GM21515 (cell line): ENCODE measurements at regions not wholly inside any gene's neighbourhood (a gene's known extent, or its start where the extent isn't known, plus 50 kb on each side); places are given as distances from the start of the nearest gene placed in this dataset.

Source experiments
- ATAC-seq: cut with Tn5 transposase; IDR thresholded peaks from one replicate; pipeline ENCODE4 v1.9.1; 2021; ENCODE audit not compliant: unreplicated experiment

DNA sequence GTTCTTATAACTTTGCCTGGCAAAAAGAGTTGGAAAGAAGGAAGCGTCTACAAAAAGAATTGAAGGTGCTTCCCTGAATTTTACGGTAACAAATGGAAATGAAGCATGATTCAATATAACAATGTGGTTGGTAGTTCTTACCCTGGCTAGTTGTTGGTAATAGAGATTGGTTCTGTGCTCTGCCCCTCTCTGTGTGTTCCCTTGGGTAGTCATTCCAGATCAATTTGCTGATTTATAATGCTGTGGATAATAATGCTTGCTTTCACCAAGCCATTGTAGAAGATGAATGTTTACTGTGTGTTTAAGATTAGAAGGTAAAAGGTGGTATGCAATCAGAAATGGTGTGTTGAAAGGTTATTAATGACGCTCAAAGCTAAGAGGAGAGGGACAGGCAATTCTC is 577.8 kb upstream of the NXPH2 start:
- no peak for ATAC-seq

DNA sequence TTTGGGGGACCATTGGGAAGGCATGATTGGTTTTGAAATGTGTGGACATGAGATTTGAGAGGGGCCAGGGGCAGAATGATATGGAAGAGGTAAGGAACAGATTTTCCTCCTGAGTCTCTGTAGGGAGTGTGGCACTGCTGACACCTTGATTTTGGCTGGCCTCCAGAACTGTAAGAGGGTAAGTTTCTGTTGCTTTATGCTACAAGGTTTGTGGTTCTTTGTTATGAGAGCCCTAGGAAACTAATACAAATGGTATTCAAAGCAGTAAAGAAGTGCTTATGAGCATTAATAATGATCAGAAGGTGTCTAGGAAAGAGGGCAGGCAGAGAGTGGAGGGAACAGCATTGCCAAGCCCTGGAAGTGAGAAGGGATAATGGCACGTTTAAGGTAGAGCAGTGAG is 574.3 kb upstream of the NXPH2 start:
- no peak for ATAC-seq

DNA sequence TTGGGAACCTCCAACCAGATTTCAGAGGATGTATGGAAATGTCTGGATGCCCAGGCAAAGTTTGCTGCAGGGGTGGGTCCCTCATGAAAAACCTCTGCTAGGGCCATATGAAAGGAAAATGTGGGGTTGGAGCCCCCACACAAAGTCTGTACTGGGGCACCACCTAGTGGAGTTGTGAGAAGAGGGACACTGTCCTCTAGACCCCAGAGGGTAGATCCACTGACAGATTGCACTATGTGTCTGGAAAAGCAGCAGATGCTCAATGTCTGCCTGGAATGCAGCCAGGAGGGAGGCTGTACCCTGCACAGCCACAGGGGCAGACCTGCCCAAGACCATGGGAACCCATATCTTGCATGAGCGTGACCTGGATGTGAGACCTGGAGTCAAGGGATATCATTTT is 573.7 kb upstream of the NXPH2 start:
- no peak for ATAC-seq

DNA sequence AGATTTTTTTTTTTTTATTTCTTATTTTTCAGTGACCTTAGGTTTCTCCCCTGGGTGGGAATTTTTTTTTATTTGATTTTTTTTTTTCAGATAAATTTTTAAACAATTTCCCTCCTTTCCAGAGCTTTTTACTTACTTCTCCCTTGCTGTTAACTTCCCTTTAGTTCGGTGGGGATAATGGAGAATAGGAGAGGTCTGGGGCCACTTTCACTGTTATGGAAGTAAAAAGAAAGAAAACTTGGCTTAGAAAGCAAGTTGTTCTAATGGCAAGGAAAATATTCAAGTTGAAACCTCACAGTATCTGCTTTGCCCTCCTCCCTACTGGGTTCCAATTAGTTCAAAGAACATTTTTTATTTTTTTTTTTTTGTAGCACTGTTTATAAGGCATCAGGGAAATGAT is 537.1 kb upstream of the NXPH2 start:
- ATAC-seq = no peak

DNA sequence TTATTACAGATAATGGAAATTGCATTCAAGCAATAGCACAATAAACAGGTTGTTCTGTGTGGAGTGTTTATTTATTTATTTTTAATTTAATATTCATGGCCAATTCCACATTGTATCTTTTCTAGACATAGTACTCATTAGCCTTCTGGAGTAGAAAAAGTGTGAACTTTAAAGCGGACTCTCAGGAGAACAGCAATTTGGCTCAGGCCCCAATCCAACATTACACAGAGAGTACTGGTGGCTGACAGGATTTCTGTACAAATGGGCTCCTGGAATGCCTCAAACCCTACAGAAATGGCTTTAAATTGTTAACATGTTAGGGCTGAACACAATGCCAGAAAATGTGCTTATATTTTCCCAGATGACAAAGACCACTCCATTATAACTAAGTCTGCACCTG is 533.9 kb upstream of the NXPH2 start:
- no peak for ATAC-seq

DNA sequence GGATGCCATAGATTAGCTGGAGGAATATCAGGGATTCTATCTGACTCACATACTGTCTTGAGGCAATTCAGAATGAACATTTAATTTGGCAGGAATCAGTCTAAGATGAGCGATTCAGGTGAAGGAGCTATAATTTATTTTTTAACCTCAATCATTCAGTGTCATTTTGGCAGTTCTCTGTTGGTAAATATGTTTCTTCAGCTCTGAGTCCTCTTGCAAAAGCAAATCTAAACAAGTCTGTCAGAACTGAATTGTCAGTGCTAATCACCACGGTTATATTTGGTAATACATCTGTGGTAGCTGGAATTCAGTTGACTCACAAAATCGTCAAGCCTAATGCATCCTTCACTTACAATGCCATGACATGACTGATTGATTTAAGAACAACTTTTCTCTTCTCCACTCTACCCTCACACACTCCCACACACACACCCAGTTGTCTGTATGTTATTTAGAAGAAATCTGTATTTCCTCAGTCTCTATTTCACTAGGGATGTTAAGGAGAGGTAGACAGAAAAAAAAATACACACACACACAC is 516.6 kb upstream of the NXPH2 start:
- ATAC-seq = no peak

DNA sequence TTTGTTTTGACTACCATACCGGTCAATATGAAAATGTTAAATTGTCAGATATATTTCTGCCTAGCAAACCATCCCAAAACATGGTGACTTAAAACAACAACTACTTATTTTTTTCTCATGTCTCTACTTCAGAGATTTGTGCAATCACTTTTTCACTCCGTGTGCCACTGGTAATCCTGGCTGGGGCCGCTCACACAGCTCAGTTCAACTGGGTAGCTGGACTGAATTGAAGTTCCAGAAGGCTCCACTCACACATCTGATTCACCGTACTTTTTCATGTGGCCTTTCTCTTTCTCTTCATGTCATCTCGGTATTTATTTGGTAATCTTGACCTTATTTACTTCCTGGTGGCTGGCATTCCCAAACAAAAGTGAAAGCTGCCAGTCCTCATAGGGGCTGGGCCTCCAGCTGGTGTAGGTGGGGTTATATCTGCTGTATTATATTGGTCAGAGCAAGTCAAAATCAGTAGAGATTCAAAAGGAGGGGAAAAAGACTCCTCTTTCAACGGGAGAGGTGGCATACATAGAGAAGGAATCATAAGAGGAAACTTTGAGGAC is 513.9 kb upstream of the NXPH2 start:
- ATAC-seq = no peak

DNA sequence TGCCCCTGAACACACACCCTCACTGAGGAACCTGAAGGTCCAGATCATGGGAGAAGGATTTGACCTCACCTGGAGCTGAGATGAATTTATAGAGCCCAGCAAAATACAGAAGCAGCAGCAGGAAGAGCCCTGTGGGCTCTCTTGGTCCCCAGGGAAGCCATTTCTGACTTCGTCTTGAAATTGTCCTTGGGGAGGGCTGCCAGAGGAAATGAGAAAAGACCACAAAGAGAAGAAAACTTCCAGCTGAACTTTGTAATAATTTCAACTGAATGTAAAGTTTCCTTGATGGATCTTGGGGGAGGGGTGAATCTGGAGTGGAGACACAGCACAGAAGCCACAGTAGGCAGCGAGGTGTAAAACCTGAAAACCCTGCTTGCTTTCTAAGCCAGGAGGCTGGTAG is 500.9 kb upstream of the NXPH2 start:
- ATAC-seq = no peak

DNA sequence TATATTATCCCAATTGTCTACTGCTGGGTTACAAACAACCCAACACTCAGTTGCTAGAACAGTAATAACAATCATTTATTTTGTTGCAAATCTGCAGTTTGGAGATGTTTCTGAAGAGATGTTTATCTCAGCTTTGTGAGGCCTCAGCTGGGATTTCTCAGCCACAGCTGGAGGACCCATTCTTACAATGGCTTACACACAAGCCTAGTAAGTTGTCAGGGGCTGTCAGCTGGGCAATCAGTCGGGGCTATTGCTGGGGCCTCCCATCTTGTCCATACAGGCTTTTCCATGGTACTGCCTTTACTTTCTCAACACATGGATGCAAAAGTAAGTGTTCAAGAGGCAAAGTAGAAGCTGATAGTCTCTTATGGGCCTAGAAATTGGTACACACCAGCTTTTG is 491.7 kb upstream of the NXPH2 start:
- ATAC-seq = no peak

DNA sequence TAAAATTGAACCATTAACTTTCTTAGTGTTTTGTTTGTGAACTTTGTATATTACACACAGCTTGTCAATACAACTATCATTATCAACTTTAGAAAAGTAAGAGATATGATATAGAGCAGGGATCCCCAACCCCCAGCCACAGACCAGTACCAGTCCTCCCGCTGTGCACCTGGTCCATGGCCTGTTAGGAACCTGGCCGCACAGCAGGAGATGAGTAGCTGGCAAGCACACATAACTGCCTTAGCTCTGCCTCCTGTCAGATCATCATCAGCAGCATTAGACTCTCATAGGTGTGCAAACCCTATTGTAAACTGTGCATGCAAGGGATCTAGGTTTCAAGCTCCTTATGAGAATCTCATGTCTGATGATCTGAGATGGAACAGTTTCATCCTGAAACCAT is 491.0 kb upstream of the NXPH2 start:
- no peak for ATAC-seq

DNA sequence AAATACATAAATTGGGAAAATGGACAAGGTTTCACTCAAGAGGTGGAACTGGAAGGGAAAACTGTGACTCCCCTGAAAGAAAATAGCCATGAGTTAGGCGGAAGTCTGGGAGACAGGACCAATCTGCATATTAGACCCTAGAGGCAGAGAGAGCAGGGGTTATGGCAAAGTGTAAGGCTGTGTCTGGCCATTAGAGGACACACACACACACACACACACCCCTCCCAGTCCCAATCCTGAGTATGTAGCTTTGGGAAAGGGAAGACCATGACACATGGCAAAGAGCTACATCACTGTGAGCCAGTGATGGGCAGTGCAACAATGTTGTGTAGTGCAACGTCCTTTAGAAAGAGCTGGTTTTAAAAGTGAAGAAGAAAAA is 479.9 kb upstream of the NXPH2 start:
- ATAC-seq = no peak

DNA sequence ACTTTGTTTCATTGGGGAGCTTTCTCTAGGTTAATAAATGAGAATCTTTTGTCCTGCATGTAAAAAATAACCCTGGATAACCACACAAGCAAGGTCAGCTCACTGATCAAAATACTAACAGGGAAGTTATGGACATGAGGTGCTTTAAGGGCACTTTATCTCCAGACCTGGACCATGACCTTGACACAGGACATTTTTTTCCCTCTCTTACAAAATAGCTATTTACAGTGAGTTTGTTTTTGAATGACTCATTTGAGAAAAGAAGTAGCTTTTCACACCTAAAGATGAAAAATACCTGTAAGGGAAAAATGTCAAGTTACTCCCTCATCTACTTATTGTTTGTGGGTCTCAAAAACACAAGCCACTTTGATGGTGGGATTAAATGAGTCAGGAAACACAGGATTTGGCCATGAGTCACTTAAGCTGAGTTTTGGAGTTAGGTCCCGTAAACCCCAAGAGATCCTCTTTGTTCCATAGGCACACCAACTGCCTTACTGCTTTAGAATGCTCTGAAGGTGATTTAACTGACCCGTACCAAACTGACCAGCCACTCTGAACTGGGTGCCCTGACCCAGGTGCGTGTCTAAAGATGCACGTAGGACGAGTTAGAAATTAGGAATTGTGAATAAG is 479.3 kb upstream of the NXPH2 start:
- no peak for ATAC-seq

DNA sequence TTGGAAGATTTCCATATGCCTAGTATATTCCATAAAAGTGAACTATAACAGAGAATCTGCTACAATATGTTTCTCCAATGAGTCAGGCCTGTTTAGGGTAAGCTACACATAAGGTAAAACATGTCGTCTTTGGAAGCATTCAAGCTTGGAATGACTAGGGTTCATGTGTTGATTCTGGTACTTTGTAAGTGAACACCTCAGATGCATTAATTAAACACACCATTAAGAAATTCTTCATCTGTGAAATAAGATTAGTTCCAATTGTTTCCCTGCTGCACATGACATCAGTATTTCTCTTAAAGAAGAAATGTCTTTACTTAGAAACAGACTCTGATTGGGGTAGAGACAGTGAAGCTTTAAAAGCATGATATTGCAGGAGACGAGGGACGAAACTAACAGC is 461.1 kb upstream of the NXPH2 start:
- ATAC-seq = no peak

DNA sequence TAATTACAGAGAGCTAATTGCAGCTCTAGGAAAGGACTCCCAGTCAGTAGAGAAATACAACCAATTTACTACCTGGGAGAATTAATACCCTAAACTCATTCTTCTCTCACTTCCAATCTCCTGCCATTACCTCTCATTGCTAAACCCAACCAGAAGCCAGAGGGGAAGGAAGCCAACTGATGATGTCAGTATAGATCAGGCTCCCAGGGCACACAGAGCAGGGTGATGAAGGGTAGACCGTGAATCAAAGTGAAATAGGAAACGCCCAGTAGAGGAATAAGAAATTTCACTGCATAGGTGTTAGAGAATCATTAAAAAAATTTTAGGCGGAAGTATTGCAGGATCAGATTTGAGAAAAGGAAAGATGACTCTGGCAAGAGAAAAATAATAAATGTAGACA is 456.8 kb upstream of the NXPH2 start:
- ATAC-seq = no peak

DNA sequence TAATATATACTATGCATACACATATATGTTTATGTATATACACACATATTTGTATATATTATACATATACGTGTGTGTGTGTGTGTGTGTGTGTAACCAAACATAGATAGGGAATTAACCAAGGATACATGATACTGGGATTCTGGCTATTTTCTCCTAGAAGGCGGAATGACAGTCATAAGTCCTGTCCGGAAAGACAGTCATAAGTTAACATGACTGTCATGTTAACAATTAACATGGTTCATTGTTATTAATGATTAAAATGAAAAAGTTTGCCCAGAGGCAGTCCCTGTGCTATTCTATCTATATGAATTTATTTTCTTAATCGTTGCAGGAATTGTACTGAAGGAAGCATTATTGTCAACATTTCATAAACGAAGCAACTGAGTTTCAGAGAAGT is 450.7 kb upstream of the NXPH2 start:
- ATAC-seq = no peak

DNA sequence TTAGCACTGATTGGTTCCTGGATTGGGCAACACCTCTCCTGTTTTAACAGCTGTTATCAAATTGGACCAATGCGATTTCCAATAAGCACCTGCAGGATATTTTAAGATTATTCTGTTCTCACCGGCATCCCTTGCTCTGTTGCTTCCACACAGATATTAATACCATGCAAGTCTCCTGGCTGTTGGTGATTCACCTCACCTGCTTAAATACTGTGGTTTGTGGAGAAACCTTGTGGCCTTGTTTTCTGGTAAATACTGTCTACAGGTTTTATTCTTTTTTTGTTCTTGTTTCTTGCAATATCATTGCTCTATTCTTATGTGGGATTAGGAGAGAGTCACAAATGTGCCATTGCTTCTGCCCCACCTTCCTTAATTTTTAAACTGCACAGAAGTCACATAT is 448.1 kb upstream of the NXPH2 start:
- no peak for ATAC-seq

DNA sequence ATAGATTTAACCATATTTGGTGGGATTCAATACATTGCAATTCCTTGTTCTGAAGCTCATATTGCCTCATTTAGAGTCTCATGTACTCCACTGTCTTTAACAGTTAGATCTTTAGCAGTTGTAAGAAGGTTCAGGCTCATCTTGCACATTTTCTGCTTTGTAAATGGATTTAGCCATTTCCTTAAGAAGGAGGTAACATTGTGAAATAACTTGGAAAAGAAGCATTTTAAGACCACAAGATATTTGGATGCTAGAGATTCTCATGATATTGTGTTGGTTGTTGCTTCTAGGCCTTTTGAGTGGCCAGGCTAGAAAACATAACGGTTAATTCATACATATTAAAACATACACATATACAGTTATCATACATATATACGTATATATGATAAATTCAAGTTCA is 445.8 kb upstream of the NXPH2 start:
- ATAC-seq = no peak

DNA sequence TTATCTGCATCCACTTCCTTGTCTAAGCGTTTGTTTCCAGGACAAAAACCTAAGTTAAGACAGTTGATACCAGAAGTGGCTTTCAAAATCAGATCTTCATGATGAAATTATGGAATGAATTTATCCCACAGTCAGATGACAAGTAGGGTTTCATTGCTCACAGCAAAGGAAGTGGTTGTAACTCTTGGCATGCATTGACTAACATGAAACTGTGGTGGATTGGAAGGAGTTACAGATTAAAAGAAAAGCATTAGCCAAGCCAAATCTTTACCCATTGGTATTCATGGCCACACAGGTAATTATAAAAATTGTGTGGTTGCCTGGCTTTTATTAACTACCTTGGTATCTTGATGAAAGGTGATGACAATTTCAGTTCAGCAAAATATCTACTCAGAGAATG is 438.0 kb upstream of the NXPH2 start:
- no peak for ATAC-seq

DNA sequence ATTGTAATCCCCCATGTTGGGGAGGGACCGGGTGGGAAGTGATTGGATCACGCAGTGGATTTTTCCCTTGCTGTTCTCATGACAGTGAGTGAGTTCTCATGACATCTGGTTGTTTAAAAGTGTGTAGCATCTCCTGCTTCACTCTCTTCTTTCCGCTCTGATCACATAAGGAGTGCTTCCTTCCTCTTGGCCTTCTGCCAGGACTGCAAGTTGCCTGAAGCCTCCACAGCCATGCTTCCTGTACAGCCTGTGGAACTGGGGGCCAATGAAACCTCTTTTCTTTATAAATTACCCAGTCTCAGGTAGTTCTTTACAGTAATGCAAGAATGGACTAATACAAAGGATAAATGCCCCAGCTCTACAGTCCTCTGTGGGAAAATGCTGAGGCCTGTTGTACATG is 437.5 kb upstream of the NXPH2 start:
- no peak for ATAC-seq

DNA sequence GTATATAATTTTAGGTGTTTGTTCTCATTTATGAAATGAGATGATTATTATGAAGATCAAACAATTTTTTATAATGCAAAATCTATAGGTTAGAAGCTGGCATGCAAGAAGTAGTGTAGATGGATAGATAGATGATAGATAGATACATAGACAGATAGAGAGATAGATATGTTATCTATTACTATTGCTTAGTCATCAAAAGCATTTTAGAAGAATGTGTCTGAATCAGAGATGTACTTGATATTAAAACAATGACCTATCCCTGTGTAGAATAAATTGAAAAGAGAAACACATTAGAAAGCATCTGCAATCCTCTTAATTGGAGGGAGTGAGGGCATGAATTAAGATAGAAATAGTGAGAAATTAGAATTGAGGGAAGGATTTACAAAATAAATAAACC is 436.2 kb upstream of the NXPH2 start:
- no peak for ATAC-seq

DNA sequence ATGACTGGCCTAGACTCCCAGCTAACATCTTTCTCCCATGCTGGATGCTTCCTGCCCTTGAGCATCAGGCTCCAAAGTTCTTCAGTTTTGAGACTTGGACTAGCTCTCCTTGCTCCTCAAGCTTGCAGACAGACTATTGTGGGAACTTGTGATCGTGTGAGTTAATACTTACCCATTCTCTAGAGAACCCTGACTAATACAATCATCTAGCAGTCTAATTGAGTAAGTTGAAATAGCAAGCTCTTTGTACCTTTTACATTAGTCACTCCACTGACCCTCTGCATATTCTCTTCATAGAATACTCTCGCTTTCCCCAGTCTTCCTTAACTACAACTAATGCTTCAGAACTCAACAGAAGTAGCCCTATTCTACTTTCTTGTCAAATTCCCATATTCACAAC is 434.6 kb upstream of the NXPH2 start:
- no peak for ATAC-seq

DNA sequence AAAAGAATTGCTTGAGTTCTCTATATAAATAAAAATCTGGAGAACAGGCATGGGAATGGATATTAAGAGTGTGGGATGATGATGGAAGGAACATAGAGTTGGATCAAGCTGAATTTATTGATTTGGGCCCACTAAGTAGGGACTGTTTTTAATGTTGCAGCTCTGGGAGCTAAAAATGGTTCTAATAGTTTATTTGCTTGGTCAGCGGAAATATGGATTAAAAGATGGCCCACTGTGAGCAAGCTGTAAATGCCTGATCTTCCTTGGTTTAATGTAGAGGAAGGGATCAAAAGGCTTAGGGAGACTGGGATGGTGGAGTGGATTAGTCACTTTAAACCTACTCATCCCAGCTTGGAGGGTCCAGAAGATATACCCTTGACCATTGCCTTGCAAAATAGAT is 429.4 kb upstream of the NXPH2 start:
- no peak for ATAC-seq

DNA sequence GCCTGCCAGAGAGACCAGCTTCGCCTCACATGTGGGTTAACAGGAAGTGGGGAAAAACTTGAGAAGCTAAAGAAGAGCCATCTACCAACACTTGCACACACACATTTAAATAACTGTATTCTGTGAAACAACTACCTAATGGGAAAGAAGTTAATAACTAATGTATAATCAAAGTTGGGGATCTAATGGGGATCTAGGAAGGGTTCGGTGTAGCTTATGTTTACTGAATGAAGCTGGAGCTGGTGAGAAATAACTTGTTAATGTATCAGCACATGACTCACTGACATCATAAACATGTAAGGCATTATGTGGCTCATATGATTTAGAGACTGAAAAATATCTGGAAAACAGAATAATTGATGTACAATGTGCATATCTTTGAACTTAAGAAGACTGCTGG is 421.3 kb upstream of the NXPH2 start:
- ATAC-seq = no peak
